ENCODE measurements at regions not wholly inside any gene's neighbourhood (a gene's known extent, or its start where the extent isn't known, plus 50 kb on each side); places are given as distances from the start of the nearest gene placed in this dataset.

DNA sequence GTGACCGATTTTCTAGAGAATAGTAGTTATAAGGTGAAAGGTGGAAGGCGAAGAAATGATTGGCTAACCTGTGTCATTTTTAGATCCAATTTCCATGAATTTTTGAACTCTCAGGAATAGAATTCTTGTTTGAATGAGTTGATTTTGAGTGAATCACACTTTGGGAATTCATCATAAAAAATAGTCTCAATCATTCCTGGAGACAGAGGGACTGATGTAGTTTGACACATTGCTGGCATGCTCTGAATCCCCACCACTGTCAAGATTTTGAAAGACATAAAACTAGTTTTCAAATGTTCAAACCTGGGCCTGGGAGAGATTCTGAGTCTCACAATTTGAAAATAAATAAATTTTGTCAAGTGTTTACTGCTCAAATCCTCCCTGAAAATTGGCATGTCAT lies 861.4 kb upstream of the RAG2 start:
- H3K9me3 ChIP-seq (ENCODE audit: low read depth, low read length) = no peaks in the 10 kb centered on the region
- H3K4me3 ChIP-seq (ENCODE audit: insufficient read depth, low read length) = no peak overlapping the region
- TF ChIP-seq, protein P1, sequence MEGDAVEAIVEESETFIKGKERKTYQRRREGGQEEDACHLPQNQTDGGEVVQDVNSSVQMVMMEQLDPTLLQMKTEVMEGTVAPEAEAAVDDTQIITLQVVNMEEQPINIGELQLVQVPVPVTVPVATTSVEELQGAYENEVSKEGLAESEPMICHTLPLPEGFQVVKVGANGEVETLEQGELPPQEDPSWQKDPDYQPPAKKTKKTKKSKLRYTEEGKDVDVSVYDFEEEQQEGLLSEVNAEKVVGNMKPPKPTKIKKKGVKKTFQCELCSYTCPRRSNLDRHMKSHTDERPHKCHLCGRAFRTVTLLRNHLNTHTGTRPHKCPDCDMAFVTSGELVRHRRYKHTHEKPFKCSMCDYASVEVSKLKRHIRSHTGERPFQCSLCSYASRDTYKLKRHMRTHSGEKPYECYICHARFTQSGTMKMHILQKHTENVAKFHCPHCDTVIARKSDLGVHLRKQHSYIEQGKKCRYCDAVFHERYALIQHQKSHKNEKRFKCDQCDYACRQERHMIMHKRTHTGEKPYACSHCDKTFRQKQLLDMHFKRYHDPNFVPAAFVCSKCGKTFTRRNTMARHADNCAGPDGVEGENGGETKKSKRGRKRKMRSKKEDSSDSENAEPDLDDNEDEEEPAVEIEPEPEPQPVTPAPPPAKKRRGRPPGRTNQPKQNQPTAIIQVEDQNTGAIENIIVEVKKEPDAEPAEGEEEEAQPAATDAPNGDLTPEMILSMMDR (IDR thresholded peaks at IDR 0.05; ENCODE audit: extremely low read depth, low read depth, low read length) = no peak
- H3K36me3 ChIP-seq (ENCODE audit: insufficient read depth, low read length) = no peaks in the 10 kb centered on the region
- no peak overlapping the region for H3K27ac ChIP-seq (ENCODE audit: low read depth, low read length)
- no peaks in the 10 kb centered on the region for H4K20me1 ChIP-seq (ENCODE audit: insufficient read depth, low read length)
- H3K4me2 ChIP-seq (ENCODE audit: insufficient read depth, low read length) = no peak overlapping the region
- no peak for DNase-seq (ENCODE audit: insufficient read length, low spot score, missing footprints)
- H3K4me1 ChIP-seq (ENCODE audit: insufficient read depth, low read length) = no peaks in the 10 kb centered on the region
- no peaks in the 10 kb centered on the region for H3K27me3 ChIP-seq (ENCODE audit: insufficient read depth, low read length)
- no peak overlapping the region for H2AFZ ChIP-seq (ENCODE audit: low read length)
- H3K79me2 ChIP-seq (ENCODE audit: insufficient read depth, low read length) = no peaks in the 10 kb centered on the region

DNA sequence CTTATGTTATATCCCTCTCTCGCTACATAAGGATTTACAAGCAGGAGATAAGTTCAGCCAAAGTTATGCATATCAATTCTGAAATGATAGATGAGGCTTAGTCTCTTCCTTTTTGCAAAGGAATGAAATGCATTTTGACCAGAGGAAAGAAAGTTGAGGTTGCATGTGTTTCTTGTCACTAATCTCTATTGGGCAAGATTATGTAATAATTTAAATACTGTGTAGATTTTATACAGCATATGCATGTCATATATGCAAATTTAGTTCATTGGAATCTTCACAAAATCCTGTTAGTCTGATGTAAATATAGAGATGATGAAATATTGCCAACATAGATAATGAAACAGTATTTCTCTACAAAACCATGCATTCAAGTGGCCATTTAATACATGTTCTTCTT lies 858.7 kb upstream of the RAG2 start:
- no peak overlapping the region for H3K4me3 ChIP-seq (ENCODE audit: insufficient read depth, low read length)
- H3K36me3 ChIP-seq (ENCODE audit: insufficient read depth, low read length) = no peaks in the 10 kb centered on the region
- no peak overlapping the region for H3K4me2 ChIP-seq (ENCODE audit: insufficient read depth, low read length)
- H4K20me1 ChIP-seq (ENCODE audit: insufficient read depth, low read length) = no peaks in the 10 kb centered on the region
- DNase-seq (ENCODE audit: insufficient read length, low spot score, missing footprints) = no peak
- no peaks in the 10 kb centered on the region for H3K4me1 ChIP-seq (ENCODE audit: insufficient read depth, low read length)
- no peak overlapping the region for H2AFZ ChIP-seq (ENCODE audit: low read length)
- H3K27ac ChIP-seq (ENCODE audit: low read depth, low read length) = no peak overlapping the region
- H3K9me3 ChIP-seq (ENCODE audit: low read depth, low read length) = no peaks in the 10 kb centered on the region
- H3K79me2 ChIP-seq (ENCODE audit: insufficient read depth, low read length) = no peaks in the 10 kb centered on the region
- TF ChIP-seq, protein P1 (IDR thresholded peaks at IDR 0.05; ENCODE audit: extremely low read depth, low read depth, low read length) = no peak
- H3K27me3 ChIP-seq (ENCODE audit: insufficient read depth, low read length) = no peaks in the 10 kb centered on the region

DNA sequence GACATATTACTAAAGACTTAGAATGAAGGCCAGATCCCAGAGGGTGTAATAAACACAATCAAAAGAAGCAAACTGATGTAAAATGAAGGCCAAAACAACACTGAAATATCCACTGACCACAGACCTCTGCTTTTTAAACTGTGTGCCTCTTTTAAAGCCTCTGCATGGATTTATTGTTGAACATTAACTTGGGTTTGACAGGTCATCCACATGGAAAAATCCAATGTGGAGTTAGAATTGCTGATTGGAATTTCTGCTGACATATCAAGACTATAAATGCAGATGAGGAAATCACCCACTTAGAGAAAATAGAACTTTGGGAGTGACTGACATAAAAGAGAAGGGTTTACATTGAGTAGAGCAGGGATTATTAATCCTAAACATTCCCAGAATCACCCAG lies 853.9 kb upstream of the RAG2 start:
- no peak overlapping the region for H3K27ac ChIP-seq (ENCODE audit: low read depth, low read length)
- no peaks in the 10 kb centered on the region for H3K79me2 ChIP-seq (ENCODE audit: insufficient read depth, low read length)
- peak overlapping the region; percentile 26 for H2AFZ ChIP-seq (ENCODE audit: low read length)
- H3K4me2 ChIP-seq (ENCODE audit: insufficient read depth, low read length) = no peak overlapping the region
- no peak for DNase-seq (ENCODE audit: insufficient read length, low spot score, missing footprints)
- H4K20me1 ChIP-seq (ENCODE audit: insufficient read depth, low read length) = no peaks in the 10 kb centered on the region
- H3K4me1 ChIP-seq (ENCODE audit: insufficient read depth, low read length) = no peaks in the 10 kb centered on the region
- H3K4me3 ChIP-seq (ENCODE audit: insufficient read depth, low read length) = no peak overlapping the region
- no peaks in the 10 kb centered on the region for H3K27me3 ChIP-seq (ENCODE audit: insufficient read depth, low read length)
- no peaks in the 10 kb centered on the region for H3K36me3 ChIP-seq (ENCODE audit: insufficient read depth, low read length)
- H3K9me3 ChIP-seq (ENCODE audit: low read depth, low read length) = no peaks in the 10 kb centered on the region
- TF ChIP-seq, protein P1 (IDR thresholded peaks at IDR 0.05; ENCODE audit: extremely low read depth, low read depth, low read length) = no peak

DNA sequence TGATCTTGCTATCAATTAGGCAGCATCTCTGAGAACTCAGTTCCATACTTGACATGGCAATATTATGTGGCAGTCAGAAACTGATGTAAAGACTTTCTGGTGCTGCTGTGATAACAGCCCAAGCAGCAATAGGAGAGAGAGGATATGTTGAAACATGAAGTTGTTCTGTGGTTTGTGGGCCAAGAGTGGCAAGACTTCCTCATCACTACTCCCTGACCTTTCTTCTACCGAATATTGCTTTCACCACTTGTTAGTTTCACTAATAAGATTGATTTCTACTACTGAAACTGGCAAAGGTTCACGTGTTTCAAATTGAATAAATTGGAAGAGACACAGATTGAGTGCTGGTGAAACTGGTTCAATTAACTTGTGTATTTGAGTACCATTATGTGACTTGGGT lies 852.6 kb upstream of the RAG2 start:
- no peaks in the 10 kb centered on the region for H3K9me3 ChIP-seq (ENCODE audit: low read depth, low read length)
- no peaks in the 10 kb centered on the region for H3K79me2 ChIP-seq (ENCODE audit: insufficient read depth, low read length)
- no peak overlapping the region for H3K27ac ChIP-seq (ENCODE audit: low read depth, low read length)
- no peaks in the 10 kb centered on the region for H3K27me3 ChIP-seq (ENCODE audit: insufficient read depth, low read length)
- H2AFZ ChIP-seq (ENCODE audit: low read length) = peak overlapping the region; percentile 40
- H4K20me1 ChIP-seq (ENCODE audit: insufficient read depth, low read length) = no peaks in the 10 kb centered on the region
- no peak overlapping the region for H3K4me2 ChIP-seq (ENCODE audit: insufficient read depth, low read length)
- no peaks in the 10 kb centered on the region for H3K36me3 ChIP-seq (ENCODE audit: insufficient read depth, low read length)
- no peaks in the 10 kb centered on the region for H3K4me1 ChIP-seq (ENCODE audit: insufficient read depth, low read length)
- H3K4me3 ChIP-seq (ENCODE audit: insufficient read depth, low read length) = no peak overlapping the region
- DNase-seq (ENCODE audit: insufficient read length, low spot score, missing footprints) = no peak
- TF ChIP-seq, protein P1 (IDR thresholded peaks at IDR 0.05; ENCODE audit: extremely low read depth, low read depth, low read length) = no peak

Measured in osteoblast (primary cell).